Activated T-cell treated with anti-CD3 and anti-CD28 coated beads, Interleukin-2, amount 50 U/mL, for 48 hours (primary cell): ENCODE measurements at regions not wholly inside any gene's neighbourhood (a gene's known extent, or its start where the extent isn't known, plus 50 kb on each side); places are given as distances from the start of the nearest gene placed in this dataset.

Experiments
- DNase-seq, 2 experiments: peaks; one replicate each; pipeline ENCODE4 v3.0.0-alpha.2; 2020

DNA sequence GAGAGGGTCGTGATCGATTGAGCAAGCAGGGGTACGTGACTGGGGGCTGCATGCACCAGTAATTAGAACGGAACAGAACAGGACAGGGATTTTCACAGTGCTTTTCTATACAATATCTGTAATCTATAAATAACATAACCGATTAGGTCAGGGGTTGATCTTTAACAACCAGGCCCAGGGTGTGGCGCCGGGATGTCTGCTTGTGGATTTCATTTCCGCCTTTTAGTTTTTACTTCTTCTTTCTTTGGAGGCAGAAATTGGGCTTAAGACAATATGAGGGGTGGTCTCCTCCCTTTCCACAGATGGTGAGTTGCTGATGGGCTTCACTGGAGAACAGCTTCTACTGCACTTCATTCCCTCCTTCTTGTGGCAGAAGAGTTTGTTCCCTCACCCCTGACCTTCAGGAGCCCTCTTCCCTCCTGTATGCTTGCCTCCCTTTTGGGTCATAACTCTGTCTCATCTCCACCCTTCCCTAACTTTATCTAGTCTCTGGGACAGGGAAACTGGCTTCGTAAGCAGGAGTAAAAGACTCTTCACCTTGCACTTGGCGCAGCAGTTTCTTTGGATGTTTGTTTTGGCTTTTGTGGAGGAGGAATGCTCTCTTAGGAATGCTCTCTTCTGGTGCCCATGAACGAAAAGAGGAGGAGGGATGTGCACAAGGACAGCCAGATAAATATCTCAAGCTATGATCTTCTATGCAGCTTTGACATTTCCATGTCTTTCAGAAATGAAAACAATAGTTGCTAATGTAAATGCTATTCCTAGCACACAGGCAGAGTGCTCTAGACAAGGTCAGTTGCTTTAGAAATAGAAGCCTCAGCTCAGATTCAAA is 139.8 kb upstream of the RPS23 start:
- DNase-seq, result no peak

DNA sequence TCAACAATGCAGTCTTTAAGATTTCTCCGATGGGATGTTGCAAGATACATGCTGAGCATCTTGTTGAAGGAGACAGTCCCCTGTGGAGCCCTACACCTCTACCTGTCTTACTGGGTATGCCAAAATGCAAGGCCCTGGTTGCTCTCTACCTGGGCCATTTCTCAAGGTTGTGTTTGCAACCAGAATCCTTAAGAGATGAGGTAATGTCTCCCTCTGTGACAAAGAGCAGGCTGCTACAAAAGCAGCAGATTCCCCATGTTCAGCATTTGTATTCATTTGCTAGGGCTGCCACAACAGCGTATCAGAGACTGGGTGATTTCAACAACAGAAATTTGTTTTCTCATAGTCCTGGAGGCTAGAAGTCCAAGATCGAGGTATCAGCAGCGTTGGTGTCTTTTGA is 138.4 kb upstream of the RPS23 start:
- no peak for DNase-seq

DNA sequence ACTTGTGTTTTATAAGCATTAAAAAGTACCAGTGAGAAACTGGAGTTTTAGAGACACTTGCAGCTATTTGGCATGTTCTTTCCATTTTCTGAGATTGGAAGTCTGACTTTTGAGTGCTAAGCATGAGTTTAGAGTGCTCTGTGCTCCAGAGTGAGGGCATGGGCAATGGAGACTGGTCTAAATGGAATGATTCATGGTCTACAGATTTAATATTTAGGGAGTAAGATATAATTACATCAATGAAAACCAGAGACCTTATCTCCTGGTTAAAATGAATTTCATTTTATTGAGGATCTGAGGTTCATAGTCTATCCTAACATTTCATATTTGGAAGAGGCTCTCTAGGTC is 135.9 kb upstream of the RPS23 start:
- DNase-seq, result no peak

DNA sequence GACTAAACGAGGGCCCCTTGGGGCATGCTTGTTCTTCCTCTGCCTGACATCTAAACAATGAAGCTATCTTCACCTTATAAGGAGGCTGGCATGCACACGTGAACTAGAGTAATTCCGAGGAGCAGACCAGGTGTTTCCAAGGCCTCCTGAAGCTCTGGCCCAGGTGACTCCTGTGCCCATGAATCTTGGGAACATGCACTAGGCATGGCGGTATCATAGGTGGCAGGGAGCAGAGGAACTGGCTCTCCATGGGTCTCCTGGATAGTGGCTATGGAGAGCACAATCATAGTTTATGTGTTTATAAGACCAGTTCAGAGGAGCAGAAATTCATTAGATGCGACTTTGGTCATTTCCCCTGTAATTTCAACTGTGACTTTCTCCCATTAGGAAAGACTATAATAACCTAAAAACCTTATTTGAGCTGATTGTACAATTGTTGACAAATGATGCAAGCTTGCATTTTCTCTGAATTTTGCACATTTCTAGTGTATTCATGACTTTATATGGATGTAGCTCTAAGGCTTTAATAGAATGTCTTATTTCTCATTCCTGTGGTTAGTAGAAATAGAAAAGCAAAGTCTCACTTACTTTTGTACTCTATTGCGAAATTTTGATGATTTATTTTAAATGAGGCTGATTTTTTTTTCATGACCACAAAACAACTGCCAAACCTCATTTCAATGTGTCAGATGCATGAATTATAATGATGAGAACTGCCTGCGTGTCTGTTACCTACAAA is 135.3 kb upstream of the RPS23 start:
- DNase-seq, result no peak

DNA sequence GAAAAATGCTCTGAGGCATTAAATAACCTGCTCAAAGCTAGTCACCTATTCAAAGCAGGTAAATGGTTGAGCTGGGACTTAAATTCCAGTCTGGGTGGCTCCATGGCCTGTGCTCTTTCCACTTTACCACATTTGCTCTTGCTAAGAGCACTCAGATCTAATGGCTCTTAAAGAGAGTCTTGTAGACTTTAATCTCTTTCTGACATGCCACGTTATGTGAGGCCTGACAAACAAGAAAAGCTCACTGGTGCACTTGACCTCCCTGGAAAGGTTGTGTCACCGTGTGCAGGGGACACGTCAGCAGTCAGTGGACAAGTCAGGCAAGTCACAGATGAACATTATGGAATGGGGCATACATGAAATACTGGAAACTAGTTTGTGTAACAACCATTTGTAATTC is 129.9 kb upstream of the RPS23 start:
- no peak for DNase-seq

DNA sequence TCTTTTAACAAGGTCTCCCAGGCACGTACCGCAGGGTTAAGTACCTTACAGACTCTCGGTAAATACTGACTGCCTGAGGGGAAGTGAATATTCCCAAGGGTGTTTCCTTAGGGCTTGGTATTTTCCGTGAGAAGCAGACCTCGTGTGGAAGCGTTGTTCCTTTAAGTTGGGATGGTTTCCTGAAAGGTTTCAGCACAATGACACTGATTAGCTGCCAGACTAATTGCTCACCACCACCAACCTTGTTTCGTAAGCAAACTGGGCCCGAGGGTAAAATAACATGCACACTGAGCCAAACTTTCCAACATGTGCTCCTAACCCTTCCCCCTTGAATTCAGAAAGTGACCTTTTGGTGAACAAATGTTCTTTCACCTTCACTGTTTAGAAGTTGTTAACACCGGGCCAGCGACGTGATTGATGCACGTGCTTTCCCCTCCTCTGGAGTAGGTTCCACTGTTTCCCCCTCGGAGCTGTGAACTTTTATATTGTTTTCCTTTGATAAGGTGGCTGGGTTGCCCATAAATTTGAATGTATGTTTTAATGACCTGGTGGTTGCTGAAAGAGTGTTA is 128.1 kb upstream of the RPS23 start:
- no peak for DNase-seq

DNA sequence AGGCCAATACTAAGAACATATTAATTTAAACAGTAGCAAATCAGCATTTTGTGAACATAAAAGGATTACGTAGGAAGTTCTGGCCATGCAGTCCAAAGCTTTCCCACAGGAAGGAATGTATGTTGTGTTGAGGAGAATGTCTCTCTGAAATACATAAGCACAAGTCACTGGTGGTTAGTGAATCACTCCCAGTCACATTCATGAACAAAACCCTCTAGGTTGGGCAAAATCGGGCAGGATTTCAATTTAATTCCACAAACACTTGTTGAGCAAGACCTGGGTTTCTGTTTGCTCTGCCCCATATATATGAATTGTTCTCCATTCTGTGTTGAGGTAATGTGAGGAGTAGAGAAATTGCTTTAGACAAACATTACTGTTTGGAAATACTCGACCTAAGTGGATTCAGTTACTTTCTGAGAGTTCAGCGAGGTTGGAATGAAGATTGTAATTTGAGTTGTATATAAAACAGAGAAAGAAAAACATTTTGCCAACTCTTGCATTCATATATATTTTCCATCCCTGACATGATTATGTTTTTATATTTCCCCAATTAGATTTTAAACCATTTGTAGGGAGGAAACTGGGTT is 127.6 kb upstream of the RPS23 start:
- DNase-seq, result no peak

DNA sequence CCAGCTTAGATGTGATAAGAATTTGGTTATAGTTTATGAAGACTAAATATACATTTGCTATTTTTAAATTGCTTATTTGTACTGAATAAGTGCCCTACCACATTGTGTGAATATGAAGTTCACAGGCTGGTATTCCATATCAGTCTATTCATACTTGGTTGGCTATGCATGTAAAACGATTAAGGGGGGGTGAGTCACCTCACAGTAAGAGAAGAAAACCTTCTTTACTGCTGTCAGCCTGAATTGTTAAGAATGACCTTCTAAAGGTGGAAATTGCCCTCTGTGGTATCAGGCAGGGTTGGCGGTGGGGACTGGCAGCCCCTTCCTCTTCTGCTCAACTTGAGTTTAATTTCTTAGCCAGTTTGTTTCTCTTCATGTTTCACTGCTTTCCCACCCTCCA is 127.0 kb upstream of the RPS23 start:
- DNase-seq, result no peak

DNA sequence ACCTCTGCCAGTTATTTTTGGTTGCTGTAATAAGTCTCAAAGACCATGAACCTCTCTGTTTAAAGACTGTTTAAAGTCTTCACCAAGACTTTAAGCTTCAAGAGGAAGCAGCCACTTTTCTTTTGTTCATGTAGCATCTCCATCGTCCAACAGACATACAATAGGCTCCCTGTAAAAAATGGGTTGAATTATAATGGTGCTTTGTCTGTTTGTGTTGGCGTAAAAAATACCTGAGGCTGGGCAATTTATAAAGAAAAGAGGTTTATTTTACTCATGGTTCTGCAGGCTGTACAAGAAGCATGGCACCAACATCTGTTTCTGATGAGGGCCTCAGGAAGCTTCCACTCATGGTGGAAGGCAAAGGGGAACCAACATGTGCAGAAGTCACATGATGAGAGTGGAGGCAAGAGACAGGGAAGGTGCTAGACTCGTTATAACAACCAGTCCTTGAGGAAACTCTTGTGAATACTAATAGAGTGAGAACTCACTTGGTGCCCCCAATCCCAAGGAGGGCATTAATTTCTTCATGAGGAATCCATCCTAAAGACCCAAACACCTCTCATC is 126.3 kb upstream of the RPS23 start:
- no peak for DNase-seq

DNA sequence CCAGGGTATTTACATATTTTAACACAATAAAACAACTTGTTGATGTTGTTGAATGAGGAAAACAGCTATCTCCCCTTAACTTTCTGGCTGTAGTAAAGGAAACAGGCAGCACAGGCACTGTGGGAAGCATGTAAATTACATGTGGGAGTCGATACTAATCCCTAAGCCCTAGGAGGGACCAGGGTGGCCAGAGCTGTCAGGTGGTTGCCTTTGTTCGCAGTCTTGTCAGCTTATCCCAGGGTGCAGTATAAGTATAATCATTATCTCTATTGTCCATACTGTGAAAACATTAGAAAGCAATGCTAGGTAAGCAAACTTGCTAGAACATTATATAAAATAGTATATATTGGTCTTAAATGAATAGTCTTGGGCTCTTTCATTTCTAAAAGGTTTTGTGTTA is 125.6 kb upstream of the RPS23 start:
- DNase-seq, result no peak

DNA sequence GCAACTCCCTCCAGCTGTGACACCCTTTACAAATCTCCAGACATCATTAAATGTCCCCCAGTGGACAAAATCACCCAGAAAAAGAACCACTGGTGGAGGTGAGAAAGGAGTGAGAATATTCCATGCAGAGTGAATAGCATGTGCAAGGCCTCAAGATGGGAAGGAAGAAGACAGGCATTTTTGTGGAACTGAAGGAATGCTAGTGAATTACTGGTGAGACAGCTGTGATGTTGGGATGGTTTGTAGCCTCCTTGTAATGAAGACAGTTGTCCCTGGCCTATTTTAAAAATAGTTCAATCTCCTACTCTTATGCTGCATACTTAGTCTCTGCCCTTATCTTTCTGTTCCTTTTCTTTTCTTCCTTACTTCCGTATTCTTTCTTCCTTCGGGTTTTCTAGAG is 124.9 kb upstream of the RPS23 start:
- DNase-seq, result no peak

DNA sequence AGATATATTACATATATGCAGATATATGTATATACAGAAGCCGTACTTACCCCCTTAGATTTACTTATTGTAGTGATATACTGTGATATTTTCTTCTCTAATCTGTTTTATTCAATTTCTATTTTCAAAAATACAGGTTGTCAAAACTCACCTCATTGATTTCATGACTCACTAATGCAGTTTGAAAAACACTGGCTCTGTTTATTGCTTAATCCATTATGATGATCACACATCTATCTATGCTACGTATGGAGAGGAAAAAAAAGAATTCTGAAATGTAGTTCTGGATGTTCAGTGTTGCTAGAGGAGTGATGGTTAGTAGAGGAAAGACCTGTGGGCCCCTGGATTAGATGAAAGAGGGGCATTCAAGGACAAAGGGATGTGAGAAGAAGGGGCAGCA is 121.0 kb upstream of the RPS23 start:
- no peak for DNase-seq

DNA sequence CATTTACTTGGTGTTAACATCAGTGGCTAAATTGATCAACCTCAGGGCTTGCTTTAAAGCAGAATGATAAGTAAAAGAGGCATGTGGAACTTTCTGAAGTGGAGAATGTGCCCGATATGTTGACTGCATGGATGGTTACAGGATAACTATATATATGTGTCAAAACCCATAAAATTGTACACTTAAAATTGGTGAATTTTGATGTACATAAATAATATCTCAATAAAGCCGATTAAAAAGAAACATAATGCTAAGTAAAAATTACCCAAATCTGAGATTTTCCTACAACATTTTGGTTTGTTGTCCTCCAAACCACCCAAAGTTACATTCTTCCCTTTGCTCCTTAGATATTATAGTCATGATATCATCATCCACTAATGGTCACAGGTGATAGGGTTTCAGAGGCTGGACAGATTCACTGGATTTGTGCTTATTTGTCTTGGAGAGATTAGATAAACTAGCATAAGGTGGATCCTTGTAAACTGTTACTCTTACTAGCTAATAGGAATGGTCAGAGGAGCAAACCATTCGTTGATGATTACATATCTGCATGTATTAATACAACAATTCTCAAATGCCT is 119.7 kb upstream of the RPS23 start:
- no peak for DNase-seq

DNA sequence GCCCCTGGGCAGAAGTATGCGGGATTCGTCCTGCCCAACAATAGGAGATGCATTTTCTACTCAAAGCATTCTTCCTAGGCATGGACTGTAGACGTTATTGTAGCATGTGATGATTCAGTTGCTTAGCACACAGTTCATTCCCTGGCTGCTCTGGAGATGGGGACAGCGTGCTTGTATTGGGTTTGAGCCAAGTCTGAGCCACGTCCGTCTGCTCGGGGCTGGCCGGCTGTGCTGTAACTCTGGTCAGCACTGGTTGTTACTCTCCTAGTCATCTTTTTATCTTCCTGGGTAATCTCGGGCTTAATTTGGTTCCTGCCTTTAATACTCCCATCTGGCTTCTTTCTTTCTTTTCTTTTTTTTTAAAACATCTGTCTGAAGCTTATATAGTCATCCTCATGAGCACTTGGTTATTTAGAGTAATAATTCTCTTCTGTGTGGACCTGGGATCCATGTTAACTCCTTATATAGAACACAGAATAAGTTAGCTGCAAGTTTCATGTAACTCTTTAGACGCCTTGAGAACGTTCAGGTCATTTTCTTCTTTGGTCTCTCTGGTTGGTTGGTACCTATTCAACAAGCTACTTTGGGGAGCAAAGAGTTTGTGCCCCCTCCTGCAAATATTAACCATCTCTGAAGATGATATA is 118.8 kb upstream of the RPS23 start:
- DNase-seq, result no peak

DNA sequence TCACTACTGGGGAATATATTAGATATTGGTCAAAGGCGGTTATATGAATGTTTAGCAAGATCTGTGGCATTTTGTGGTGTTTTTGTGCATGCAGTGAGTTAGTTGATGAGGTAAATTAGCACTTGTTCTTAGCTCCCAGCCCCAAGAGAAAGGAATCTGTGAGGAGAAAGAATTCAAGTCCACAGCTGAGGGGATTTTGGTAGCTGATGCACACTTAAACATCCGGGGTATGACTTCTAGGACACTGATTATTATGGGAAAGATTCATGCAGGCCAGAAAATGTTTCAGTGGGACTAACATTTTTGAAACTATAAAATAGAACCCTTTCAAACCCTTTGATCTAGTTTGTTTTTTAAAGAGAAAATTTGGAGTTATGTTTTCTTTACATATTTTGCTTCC is 118.2 kb upstream of the RPS23 start:
- no peak for DNase-seq

DNA sequence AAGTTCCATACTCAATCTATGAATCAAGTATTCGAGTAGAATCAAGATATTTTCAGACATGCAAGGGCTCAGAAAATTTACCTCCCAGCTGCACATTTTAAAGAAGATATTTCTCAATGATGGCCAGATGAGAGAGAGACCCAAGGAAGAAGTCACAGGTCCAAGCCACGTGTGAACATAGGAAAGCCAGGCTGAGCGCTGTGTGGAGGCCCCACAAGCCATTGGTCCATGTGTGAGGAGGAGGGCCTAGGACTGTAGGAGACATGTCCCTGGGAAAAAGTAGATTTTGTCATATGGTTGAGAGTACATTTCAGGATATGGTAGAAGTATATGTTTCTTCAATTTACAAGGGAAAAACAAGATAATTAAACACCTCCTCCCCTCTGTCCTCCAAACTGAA is 115.8 kb upstream of the RPS23 start:
- no peak for DNase-seq

DNA sequence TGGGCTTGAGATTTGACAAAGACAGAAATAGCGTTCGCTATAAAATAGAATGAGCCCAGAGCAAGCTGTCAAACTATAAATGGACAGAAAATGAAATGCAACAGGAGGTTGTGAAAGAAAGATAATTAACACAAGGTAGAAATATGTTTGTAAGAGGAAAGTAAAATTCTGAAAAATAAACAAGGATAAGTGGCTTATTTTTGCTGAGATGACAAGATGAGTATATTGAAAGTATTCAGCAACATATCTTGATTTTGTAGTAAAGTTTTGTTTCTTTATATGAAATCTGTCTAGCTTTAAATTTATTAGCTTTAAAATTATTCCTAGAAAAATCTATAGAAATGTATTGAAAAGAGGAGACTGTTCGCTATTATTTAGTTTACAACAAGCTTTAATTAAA is 111.9 kb upstream of the RPS23 start:
- no peak for DNase-seq

DNA sequence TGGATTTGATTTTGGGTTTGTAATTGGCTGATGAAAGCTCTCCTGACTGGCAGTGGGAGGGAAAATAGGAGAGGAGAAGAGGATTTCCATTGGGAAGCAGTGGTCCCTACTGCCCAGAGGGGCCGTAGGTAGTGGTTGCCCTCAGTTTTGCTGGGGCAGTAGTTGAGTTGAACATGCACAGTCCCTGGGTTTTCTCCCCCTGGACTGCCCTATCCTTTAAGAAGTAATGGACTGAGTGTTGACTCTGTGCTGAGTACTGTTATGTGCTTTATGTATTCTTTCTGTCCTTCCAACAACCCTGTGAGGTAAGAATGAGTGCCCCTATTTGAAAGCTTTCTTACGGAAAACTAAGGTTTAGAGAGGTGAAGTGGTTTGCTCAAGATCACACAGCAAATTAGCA is 111.2 kb upstream of the RPS23 start:
- no peak for DNase-seq

DNA sequence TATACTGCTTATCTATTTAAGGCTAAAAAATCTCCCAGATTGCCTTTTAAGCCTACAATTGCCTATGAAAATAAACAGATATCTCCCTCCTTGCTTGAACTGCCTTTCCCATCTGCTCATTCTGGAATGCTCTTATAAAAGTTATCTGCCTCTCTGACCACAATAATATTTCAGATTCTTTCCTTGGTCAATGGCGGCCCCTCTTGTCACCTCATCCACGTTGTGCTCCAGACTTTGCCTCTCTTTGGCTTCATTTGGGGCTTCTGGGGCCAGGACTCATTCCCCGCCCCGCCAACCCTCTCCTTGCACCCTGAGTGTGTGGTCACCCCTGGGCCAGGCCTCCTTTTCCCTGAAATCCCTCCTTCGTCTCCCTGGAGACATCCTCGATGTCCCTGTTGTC is 110.0 kb upstream of the RPS23 start:
- DNase-seq, result no peak

DNA sequence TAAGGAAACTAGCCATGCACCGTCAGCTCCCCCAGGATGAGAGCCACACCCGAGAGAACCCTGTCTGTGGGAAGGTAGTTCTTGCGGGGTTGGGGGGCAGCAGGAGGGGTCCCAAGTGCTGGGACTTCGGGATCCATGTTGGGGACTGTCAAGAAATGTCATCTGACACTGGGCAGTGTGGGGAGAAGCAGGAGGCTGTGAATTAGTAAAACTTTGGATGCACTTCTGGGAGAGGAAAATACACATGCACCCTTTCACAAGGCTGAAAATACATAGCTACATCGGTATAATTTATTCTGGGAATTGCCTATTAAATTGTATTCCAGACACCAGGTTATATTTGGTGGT is 109.6 kb upstream of the RPS23 start:
- DNase-seq, result no peak

DNA sequence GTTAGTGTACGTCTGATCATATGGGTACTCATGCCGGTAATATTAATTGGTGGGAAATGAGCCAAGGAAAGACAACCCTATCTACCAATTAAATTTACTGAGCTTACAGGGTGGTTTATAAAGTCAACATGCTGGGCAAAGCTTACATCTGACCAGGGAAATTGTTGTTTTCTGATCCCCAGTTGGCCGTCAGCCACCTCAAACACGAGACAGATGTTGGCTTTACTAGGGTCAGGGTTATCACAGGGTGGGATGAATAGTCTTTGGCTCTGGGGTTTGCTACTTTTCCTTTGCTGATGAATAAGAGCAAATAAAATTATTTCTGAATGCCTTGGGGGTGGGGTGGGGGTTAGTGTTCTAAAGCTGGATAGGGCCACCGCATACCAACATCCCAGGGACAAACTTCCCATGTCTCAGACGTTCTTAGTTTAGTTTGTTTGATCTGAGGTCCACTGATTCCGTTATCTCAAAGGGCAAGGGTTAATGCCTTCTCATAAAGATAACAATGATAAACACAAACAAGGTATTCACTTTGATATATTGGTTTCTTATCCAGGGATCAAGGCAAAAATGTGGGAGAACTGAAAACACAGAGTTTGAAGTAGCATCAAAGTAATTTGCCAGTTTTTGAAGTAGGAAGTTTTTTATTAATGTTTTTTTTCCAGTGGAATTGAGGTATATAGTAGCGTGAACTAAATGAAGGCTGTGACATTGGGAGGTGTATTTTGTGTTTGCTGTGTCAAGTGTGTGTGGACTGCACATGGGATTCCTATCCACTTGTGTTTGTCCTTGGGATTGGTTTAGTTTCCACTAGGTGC is 109.1 kb upstream of the RPS23 start:
- DNase-seq, result no peak

DNA sequence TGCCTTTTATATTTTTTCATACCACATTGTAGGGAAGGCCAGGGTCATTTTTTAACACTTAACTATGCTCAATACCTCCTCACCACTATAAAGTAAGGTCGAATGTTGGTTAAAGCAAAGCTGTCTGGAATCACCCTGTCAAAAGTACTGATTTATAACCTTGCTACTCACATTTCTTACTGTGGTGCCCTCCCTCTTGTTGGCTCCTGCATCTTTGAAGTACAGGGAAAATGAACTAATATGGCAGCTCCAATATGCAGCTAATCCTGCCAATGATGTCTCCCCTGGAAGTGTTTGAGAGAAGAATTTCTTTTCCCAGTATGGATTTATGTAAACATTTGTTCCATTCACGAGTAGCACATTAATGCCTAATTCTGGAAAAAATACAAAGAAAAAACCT is 108.4 kb upstream of the RPS23 start:
- no peak for DNase-seq
